ENCODE measurements at regions not wholly inside any gene's neighbourhood (a gene's known extent, or its start where the extent isn't known, plus 50 kb on each side); places are given as distances from the start of the nearest gene placed in this dataset.

DNA sequence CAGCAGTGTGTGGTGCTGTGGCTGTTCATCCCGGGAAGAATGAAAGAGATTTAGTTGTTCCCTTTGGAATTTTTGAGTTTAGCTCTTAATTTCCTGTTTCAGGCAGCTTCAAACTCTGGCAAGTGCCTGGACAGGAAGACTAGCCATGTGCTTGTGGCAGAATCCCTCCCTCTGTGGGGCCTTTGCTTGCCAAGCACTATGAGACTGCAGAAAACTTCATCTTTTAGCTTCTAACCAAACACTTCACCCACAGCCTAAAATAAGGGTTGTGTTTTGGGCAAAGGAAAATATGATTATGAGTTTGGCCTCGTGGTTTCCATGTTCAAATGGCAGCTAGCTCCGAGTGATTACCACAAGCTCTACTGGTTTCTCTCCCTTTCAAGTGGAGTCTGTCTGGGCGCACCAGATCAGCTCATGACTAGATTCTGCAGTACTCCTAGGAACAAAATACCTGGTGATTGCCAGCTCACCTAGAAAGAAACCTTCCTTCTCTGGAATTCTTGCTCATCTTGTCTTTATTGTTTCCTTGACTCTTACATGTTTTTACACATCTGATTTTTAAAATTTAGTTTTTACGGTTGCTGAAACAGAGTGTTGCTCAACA lies 707.5 kb downstream of the SLITRK6 start:
- DNase-seq (ENCODE audit: low spot score) = no peak

GRCh38 chr13:85089186-85089585 lies 710.0 kb downstream of the SLITRK6 start:
- no peak for DNase-seq (ENCODE audit: low spot score)

DNA sequence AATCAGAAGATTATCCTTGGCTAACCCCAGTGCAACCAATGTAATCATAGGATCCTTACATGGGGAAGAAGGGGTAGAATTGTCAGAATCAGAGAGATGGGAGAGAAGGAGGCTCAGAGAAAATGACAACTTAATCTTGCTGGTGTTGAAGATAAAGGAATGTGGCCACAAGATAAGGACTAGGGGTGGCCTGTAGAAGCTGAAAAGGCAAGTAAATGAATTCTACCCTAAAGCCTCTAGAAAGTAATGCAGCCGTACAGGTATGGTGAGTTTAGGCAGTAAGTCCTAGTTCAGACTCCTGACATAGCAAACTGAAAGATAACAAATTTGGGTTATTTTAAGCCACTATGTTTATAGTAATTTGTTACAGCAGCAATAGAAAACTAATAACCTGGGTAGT lies 718.5 kb downstream of the SLITRK6 start:
- DNase-seq (ENCODE audit: low spot score) = no peak

GRCh38 chr13:85076343-85076742 lies 722.9 kb downstream of the SLITRK6 start:
- DNase-seq (ENCODE audit: low spot score) = no peak

GRCh38 chr13:85074543-85075313 lies 724.5 kb downstream of the SLITRK6 start:
- DNase-seq (ENCODE audit: low spot score) = no peak

GRCh38 chr13:85068231-85068630 lies 731.0 kb downstream of the SLITRK6 start:
- DNase-seq (ENCODE audit: low spot score) = no peak

- no peak for DNase-seq (ENCODE audit: low spot score)
Observed at GRCh38 chr13:85040215-85040614, 759.0 kb downstream of the SLITRK6 start.

GRCh38 chr13:85031771-85032170 lies 767.4 kb downstream of the SLITRK6 start:
- no peak for DNase-seq (ENCODE audit: low spot score)

DNA sequence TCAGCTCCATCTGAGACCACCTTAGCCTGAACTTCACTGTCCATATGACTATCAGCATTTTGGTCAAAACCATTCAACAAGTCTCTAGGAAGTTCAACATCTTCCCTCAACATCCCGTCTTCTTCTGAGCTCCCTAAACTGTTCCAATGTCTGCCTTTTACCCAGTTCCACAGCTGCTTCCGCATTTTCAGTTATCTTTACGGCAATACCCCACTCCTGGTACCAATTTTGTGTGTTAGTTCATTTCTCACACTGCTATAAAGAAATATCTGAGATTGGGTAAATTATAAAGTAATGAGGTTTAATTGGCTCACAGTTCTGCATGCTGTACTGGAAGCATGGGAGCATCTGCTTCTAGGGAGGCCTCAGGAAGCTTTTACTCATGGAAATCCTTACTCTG lies 771.2 kb downstream of the SLITRK6 start:
- DNase-seq (ENCODE audit: low spot score) = no peak

DNA sequence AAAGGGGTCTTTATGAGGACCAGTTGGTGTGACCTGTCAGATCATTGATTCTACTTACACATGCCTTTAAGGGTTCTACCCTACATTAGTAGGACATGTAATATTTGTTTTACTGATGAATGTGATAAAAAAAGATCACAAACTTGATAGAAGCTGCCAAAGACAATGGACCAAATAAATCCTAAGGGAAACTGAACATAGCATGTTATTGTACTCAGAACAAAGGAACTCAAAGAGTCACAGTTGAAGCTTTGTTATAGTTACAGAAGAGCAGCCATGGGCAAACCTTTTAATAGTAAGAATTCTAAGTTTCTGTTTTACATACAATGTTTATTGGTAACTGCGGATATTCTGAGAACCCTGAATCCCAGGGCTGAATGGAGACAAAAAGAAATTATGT lies 780.1 kb downstream of the SLITRK6 start:
- DNase-seq (ENCODE audit: low spot score) = no peak

- no peak for DNase-seq (ENCODE audit: low spot score)
Observed at GRCh38 chr13:85013006-85013405, 786.2 kb downstream of the SLITRK6 start.

- no peak for DNase-seq (ENCODE audit: low spot score)
Observed at GRCh38 chr13:85009447-85009846, 789.8 kb downstream of the SLITRK6 start.

DNA sequence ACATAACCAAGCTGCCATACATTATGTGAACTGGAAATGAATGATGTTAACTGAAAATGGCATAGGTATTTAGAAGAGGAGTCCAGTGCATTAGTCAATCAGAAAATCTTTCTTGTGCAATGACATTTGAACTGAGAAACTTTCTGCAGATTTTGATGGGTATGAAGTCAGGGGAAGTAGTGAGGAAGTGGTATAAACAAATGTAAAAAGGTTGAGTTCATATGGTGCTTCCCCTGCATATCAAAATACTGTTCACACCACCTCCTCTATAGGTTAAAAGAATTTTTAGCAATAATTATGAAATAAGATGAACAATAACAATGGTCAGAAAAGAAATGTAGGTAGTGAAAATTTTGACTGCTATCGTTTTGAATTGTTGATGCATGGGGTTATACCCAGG lies 800.0 kb downstream of the SLITRK6 start:
- DNase-seq (ENCODE audit: low spot score) = no peak

- no peak for DNase-seq (ENCODE audit: low spot score)
Observed at GRCh38 chr13:84998681-84999080, 800.5 kb downstream of the SLITRK6 start.

GRCh38 chr13:84997858-84998257 lies 801.4 kb downstream of the SLITRK6 start:
- no peak for DNase-seq (ENCODE audit: low spot score)

DNA sequence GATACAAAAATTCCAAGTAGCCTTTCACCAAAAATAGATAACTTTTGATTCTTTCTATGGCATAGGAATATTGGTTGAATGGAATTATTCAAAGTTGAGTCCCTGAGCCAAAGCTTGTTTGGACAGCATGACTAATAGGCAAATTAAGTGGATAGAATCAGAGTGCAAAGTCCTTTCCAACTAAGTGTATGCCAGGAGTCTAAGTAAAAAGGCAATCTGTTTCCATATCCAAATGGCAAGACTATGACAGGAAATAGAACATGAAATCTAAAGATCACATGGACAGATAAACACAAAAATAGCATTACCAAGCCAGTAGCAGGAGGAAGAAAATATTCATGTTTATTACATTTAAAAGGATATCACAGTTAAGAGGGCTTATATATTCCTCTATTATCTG lies 804.6 kb downstream of the SLITRK6 start:
- no peak for DNase-seq (ENCODE audit: low spot score)

DNA sequence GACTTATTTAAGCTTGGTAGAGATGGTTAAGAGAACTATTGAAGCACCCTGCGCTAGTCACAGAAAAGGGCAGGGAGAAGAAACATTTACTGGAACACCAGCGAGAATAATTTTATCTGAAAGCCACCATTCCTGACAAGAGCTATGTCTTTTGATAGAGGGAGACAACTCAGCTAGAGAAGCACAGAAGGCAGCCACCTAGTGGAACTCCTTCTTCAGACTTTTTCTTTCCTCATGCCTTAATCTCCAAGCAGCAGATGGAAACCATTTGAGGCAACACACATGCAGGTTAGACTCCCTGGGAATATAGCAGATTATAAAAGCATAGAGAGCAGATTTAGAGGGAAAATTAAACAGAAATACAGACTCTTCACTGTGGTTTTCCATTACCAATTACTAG lies 813.4 kb downstream of the SLITRK6 start:
- no peak for DNase-seq (ENCODE audit: low spot score)

GRCh38 chr13:84983321-84983720 lies 815.9 kb downstream of the SLITRK6 start:
- no peak for DNase-seq (ENCODE audit: low spot score)

DNA sequence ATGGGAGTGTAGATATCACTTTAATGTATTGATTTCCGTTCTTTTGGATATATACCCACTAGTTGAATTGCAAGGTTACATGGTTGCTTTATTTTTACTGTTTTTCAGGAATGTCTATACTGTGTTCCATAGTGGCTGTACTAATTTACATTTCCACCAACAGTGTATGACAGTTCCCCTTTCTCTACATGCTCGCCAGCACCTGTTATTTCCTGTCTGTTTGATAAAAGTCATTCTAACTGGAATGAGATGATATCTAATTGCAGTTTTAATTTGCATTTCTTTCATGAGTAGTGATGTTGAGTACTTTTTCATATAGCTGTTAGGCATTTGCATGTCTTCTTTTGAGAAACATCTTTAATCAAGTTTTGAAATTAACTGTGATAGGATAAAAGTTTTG lies 818.6 kb downstream of the SLITRK6 start:
- no peak for DNase-seq (ENCODE audit: low spot score)

GRCh38 chr13:84978851-84979250 lies 820.4 kb downstream of the SLITRK6 start:
- no peak for DNase-seq (ENCODE audit: low spot score)

- no peak for DNase-seq (ENCODE audit: low spot score)
Observed at GRCh38 chr13:84973661-84974060, 825.6 kb downstream of the SLITRK6 start.

- no peak for DNase-seq (ENCODE audit: low spot score)
Observed at GRCh38 chr13:84972907-84973306, 826.3 kb downstream of the SLITRK6 start.

DNA sequence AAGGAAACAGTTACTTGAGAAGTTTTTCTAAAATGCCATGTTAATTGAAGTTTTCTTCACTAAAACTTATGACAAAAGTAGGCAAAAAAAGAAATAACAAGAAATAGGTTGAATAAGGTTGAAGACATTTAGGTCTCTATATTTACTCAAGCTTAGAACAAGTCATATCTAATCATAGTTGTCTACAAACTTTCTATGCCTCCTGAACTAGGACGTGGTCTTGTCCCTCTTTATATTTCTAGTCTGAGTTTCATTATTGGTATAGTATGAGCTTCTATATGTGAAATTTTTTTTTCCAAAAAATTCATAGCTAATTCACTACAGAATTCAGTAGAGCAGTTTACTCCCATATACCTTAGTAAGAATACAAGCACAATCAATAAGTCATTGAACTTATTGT lies 836.4 kb downstream of the SLITRK6 start:
- DNase-seq (ENCODE audit: low spot score) = no peak

- DNase-seq (ENCODE audit: low spot score) = no peak
Observed at GRCh38 chr13:84962141-84962750, 837.0 kb downstream of the SLITRK6 start.
